ENCODE measurements at regions not wholly inside any gene's neighbourhood (a gene's known extent, or its start where the extent isn't known, plus 50 kb on each side); places are given as distances from the start of the nearest gene placed in this dataset.
A peak's percentile ranks its signal among the peaks of the same experiment; 100 is the strongest.
"Not testable (repeated sequence)": the region's sequence is repeated elsewhere in the genome, so short reads cannot be mapped to it uniquely, and the experiment has no call there.

GRCh38 chr18:51316677-51317076 lies 119.2 kb upstream of the MEX3C start:
- ATAC-seq (ENCODE audit: poor library complexity) (no peak), DNase-seq (no peak)
- intact Hi-C loops (cut with DNase I): no loop called here

- ATAC-seq (ENCODE audit: poor library complexity): no peak
Observed at GRCh38 chr18:51321696-51322095, 124.2 kb upstream of the MEX3C start.

GRCh38 chr18:51323961-51324360 lies 126.5 kb upstream of the MEX3C start:
- ATAC-seq (ENCODE audit: poor library complexity) (no peak), DNase-seq (no peak)
- intact Hi-C loops (cut with DNase I): no loop called here

More at GRCh38 chr18:51321696-51322095, 124.2 kb upstream of the MEX3C start:
- DNase-seq: no peak
- intact Hi-C loops (cut with DNase I): no loop called here

GRCh38 chr18:51330148-51330547 lies 132.7 kb upstream of the MEX3C start:
- no peak for DNase-seq
- intact Hi-C loops (cut with DNase I): no loop called here

GRCh38 chr18:51330739-51331138 lies 133.3 kb upstream of the MEX3C start:
- intact Hi-C loops (cut with DNase I): no loop called here
- no peak for ATAC-seq (ENCODE audit: poor library complexity)
- DNase-seq: no peak

More at GRCh38 chr18:51330148-51330547, 132.7 kb upstream of the MEX3C start:
- ATAC-seq (ENCODE audit: poor library complexity): no peak

GRCh38 chr18:51337406-51337805 lies 139.9 kb upstream of the MEX3C start:
- DNase-seq: no peak
- no peak for ATAC-seq (ENCODE audit: poor library complexity)
- intact Hi-C loops (cut with DNase I): no loop called here

GRCh38 chr18:51339856-51340255 lies 142.4 kb upstream of the MEX3C start:
- DNase-seq (no peak), ATAC-seq (ENCODE audit: poor library complexity) (no peak)
- intact Hi-C loops (cut with DNase I): no loop called here

GRCh38 chr18:51340332-51340731 lies 142.9 kb upstream of the MEX3C start:
- intact Hi-C loops (cut with DNase I): no loop called here
- no peak for DNase-seq
- ATAC-seq (ENCODE audit: poor library complexity): no peak

GRCh38 chr18:51342815-51343214 lies 145.3 kb upstream of the MEX3C start:
- DNase-seq (no peak), ATAC-seq (ENCODE audit: poor library complexity) (no peak)
- intact Hi-C loops (cut with DNase I): no loop called here

GRCh38 chr18:51345848-51346391 lies 148.4 kb upstream of the MEX3C start:
- DNase-seq (no peak), ATAC-seq (ENCODE audit: poor library complexity) (no peak)
- intact Hi-C loops (cut with DNase I): no loop called here

- intact Hi-C loops (cut with DNase I): no loop called here
- DNase-seq (no peak), ATAC-seq (ENCODE audit: poor library complexity) (no peak)
Observed at GRCh38 chr18:51346404-51346803, 148.9 kb upstream of the MEX3C start.

- intact Hi-C loops (cut with DNase I): no loop called here
- ATAC-seq (ENCODE audit: poor library complexity) (no peak), DNase-seq (no peak)
Observed at GRCh38 chr18:51350081-51350480, 152.6 kb upstream of the MEX3C start.

- DNase-seq: no peak
- no peak for ATAC-seq (ENCODE audit: poor library complexity)
- intact Hi-C loops (cut with DNase I): no loop called here
Observed at GRCh38 chr18:51355841-51356240, 158.4 kb upstream of the MEX3C start.

GRCh38 chr18:51360301-51360700 lies 162.8 kb upstream of the MEX3C start:
- intact Hi-C loops (cut with DNase I); DNase-seq; ATAC-seq (ENCODE audit: poor library complexity): not testable (repeated sequence)

- DNase-seq (no peak), ATAC-seq (ENCODE audit: poor library complexity) (peak; percentile 89)
Observed at GRCh38 chr18:51361130-51361860, 163.8 kb upstream of the MEX3C start.

GRCh38 chr18:51363384-51363783 lies 165.9 kb upstream of the MEX3C start:
- no peak for ATAC-seq (ENCODE audit: poor library complexity)
- no peak for DNase-seq
- intact Hi-C loops (cut with DNase I): no loop called here

More at GRCh38 chr18:51361130-51361860, 163.8 kb upstream of the MEX3C start:
- intact Hi-C loops (cut with DNase I): no loop called here

GRCh38 chr18:51370996-51371395 lies 173.5 kb upstream of the MEX3C start:
- DNase-seq: no peak
- ATAC-seq (ENCODE audit: poor library complexity): peak; percentile 69
- intact Hi-C loops (cut with DNase I): no loop called here

- intact Hi-C loops (cut with DNase I): no loop called here
- ATAC-seq (ENCODE audit: poor library complexity) (no peak), DNase-seq (no peak)
Observed at GRCh38 chr18:51371929-51372328, 174.4 kb upstream of the MEX3C start.

GRCh38 chr18:51382081-51382480 lies 184.6 kb upstream of the MEX3C start:
- intact Hi-C loops (cut with DNase I): no loop called here

GRCh38 chr18:51383116-51383515 lies 185.6 kb upstream of the MEX3C start:
- intact Hi-C loops (cut with DNase I): no loop called here
- ATAC-seq (ENCODE audit: poor library complexity) (no peak), DNase-seq (no peak)

More at GRCh38 chr18:51382081-51382480, 184.6 kb upstream of the MEX3C start:
- ATAC-seq (ENCODE audit: poor library complexity): no peak
- DNase-seq: no peak

- intact Hi-C loops (cut with DNase I): no loop called here
- DNase-seq (no peak), ATAC-seq (ENCODE audit: poor library complexity) (no peak)
Observed at GRCh38 chr18:51383711-51384110, 186.2 kb upstream of the MEX3C start.
